ENCODE measurements at regions not wholly inside any gene's neighbourhood (a gene's known extent, or its start where the extent isn't known, plus 50 kb on each side); places are given as distances from the start of the nearest gene placed in this dataset.

DNA sequence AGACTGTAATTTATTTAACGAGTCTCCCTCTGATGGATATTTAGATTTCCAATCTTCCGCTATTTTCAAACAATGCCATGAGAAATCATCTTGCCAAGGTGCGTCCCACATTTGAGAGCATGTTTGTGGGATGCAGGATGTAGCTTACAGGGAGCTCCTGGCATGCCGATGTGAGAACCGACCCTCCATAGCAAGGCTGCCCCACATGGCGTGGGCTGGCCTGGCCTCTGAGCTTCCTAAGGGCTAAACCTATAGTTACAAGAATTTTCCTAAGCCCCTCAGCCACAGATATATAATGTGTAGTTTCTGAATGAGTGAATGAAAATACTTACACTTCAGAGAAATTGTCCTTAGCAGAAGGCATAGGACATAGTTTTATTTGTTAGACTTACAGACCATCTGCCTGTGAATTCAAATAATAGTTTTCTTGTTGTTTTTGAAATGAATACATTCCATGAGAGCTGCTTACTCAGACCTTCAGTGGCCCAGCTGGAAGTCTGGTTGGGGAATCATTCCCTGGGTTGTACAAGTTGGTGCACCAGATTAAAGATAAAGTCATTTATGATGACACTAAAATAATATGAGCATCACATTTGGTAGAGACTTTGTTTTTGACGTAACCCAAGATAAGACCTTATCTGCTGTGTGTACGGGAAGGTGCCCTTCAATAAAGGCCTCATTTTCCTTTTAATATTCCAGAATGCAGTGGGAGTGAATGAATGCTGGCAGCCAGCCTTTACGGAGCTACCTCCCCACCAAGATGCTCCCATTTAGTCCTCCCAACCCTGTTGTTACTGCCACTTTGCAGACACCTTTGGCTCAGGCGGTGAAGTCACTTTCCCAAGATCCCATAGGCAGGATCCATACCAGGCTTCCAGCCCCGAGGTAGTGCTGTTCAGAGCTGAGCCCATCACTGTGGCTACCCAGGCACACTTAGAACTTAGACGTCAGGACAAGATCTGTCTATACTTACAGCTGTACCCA is 107.1 kb downstream of the GLI2 start:
- H3K36me3 ChIP-seq, result no peaks in the 10 kb centered on the region
- no peak for TF ChIP-seq CTCF (IDR thresholded peaks at IDR 0.05)
- TF ChIP-seq EP300 (IDR thresholded peaks at IDR 0.05), result no peak
- no peak for TF ChIP-seq POLR2A (IDR thresholded peaks at IDR 0.05)
- no peak overlapping the region for H3K4me3 ChIP-seq
- peaks cover 0 to 18% (median 0%) of the 10 kb centered on the region in 4 donors for H3K4me1 ChIP-seq
- 81 to 82% methylated on average over 12 of the region's 12 CpGs for WGBS, 2 donors
- H3K27me3 ChIP-seq, result no peaks in the 10 kb centered on the region
- H3K27ac ChIP-seq, result no peak overlapping the region
- no peaks in the 10 kb centered on the region for H3K9me3 ChIP-seq
- DNase-seq (ENCODE audit: low spot score in 2 of 2), result no peak

- TF ChIP-seq POLR2A (IDR thresholded peaks at IDR 0.05) (no peak), CTCF (IDR thresholded peaks at IDR 0.05) (no peak), EP300 (IDR thresholded peaks at IDR 0.05) (no peak)
- no peak overlapping the region for H3K27ac ChIP-seq
- H3K9me3 ChIP-seq, result peaks cover 0 to 8% (median 0%) of the 10 kb centered on the region in 4 donors
- H3K27me3 ChIP-seq, result no peaks in the 10 kb centered on the region
- no peak overlapping the region for H3K4me3 ChIP-seq
- H3K4me1 ChIP-seq, result peaks cover 0 to 19% (median 0%) of the 10 kb centered on the region in 4 donors
- 88 to 90% methylated on average over 6 of the region's 6 CpGs for WGBS, 2 donors
- H3K36me3 ChIP-seq, result no peaks in the 10 kb centered on the region
- DNase-seq (ENCODE audit: low spot score in 2 of 2), result no peak
These were observed 108.5 kb downstream of the GLI2 start for GRCh38 chr2:120844070-120844738.

GRCh38 chr2:120845277-120845676 is 109.6 kb downstream of the GLI2 start:
- Histone ChIP-seq H3K36me3 (no peaks in the 10 kb centered on the region), H3K4me3 (no peak overlapping the region), H3K9me3 (peaks cover 0 to 17% (median 0%) of the 10 kb centered on the region in 4 donors), H3K27ac (no peak overlapping the region), H3K4me1 (peaks cover 0 to 19% (median 0%) of the 10 kb centered on the region in 4 donors), H3K27me3 (no peaks in the 10 kb centered on the region)
- no peak for TF ChIP-seq EP300 (IDR thresholded peaks at IDR 0.05)
- TF ChIP-seq CTCF (IDR thresholded peaks at IDR 0.05), result no peak
- TF ChIP-seq POLR2A (IDR thresholded peaks at IDR 0.05), result no peak
- peak in 1 of 2 donors; percentile 31 for DNase-seq (ENCODE audit: low spot score in 2 of 2)
- WGBS, 2 donors, result 55 to 67% methylated on average over 9 of the region's 9 CpGs

- no peak for DNase-seq (ENCODE audit: low spot score in 2 of 2)
- 84 to 85% methylated on average over 14 of the region's 14 CpGs for WGBS, 2 donors
- no peak overlapping the region for H3K4me3 ChIP-seq
- H3K4me1 ChIP-seq, result peaks cover 0 to 19% (median 0%) of the 10 kb centered on the region in 4 donors
- no peaks in the 10 kb centered on the region for H3K36me3 ChIP-seq
- H3K9me3 ChIP-seq, result peaks cover 0 to 21% (median 0%) of the 10 kb centered on the region in 4 donors
- no peaks in the 10 kb centered on the region for H3K27me3 ChIP-seq
- H3K27ac ChIP-seq, result no peak overlapping the region
- no peak for TF ChIP-seq EP300 (IDR thresholded peaks at IDR 0.05)
- no peak for TF ChIP-seq CTCF (IDR thresholded peaks at IDR 0.05)
- TF ChIP-seq POLR2A (IDR thresholded peaks at IDR 0.05), result no peak
These were observed 110.9 kb downstream of the GLI2 start for GRCh38 chr2:120846406-120847095.
